Limb (tissue), 2 donors: ENCODE measurements at regions not wholly inside any gene's neighbourhood (a gene's known extent, or its start where the extent isn't known, plus 50 kb on each side); places are given as distances from the start of the nearest gene placed in this dataset.
A peak's percentile ranks its signal among the peaks of the same experiment; 100 is the strongest.
"Not testable (repeated sequence)": the region's sequence is repeated elsewhere in the genome, so short reads cannot be mapped to it uniquely, and the experiment has no call there.

Experiments used
- DNase-seq, 2 donors: peaks; one replicate each; pipeline ENCODE4 v3.0.0-alpha.2; 2016; ENCODE audit errors: extremely low spot score in 2 of 2

DNA sequence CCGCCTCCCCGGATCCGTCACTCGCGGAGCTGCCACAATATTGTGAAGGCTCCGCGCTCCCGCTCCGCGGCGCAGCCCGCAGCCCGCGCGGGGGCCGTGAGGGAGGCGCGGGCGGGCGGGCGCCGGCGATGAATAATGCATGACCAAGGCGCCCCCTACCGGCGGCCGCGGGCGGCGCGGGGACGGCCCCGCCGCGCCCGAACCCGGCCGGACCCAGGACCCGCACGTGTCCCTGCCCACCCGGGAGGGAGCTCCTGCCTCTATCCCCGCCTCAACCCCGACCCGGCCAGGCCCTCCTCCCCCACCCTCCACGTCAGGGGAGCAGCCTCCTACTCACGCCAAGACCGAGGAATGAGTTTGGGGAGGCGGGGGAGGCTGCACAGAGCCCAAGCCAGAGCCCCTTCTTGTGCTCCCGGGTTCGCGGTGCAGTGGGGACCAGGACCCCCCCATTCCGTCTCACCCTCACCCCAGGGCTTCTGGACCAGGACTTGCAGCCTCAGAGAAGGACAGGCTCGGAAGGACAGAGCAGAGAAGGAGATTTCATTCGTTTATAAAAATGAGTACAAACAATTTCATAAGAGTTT, 70.8 kb upstream of the CASZ1 start:
- peak; percentile 45 to 86 for DNase-seq

DNA sequence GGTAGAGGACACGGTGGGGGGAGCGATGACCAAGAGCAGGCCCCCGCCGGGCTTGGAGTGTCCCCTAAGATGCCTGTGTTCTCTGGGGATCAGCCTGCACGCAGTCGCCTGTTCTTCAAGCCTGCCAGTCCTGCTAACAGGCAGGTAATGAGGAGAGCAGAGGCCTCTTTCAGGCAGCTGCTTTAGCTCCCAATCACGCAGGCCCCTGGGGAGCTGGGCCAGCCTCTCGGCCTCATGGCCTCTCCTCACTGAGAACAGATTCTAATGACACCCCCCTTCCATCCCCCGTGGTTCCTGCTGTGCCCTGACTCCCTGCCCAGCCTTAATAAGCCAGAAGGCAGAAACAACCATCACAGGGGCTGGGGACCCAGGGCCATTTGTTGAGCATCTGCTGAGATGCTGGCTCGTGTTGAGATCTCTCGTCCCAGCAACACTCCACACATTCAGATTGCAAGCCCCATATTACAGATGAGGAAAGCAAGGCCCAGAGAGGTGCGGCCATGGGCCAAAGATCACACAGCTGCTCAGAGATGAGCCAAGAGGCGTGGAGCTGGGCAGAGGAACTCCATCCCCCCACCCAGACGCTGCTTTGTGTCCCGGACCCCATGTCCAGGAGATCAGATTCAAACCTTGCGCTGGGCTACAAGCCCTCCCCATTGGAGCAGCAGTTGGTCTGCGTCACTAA, 71.6 kb upstream of the CASZ1 start:
- no peak for DNase-seq

- no peak for DNase-seq
These were observed 72.1 kb upstream of the CASZ1 start for GRCh38 chr1:10868599-10868965.

DNA sequence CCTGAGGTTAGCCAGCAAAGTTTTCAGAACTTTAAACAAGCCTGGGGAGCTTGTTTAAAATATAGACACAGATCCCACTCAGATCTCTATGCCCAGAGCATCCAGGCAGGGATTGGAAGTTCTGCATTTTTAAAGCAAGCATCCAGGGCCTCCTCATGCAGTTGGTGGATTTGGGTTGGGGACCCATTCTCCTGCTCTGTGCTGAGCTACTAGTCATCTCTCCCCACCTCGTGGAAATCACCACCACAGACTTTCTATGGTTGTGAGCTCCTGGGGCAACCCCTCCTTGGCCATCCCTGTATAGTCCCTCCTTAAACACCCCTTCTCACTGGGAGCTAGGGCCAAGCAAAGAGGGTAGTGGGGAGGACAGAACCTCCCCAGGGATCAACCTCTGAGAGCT, 73.5 kb upstream of the CASZ1 start:
- DNase-seq = no peak

GRCh38 chr1:10870493-10871096, 74.1 kb upstream of the CASZ1 start:
- no peak for DNase-seq

- DNase-seq = no peak
These were observed 76.7 kb upstream of the CASZ1 start for GRCh38 chr1:10873189-10873588.

- no peak for DNase-seq
These were observed 77.9 kb upstream of the CASZ1 start for GRCh38 chr1:10874351-10874750.

DNA sequence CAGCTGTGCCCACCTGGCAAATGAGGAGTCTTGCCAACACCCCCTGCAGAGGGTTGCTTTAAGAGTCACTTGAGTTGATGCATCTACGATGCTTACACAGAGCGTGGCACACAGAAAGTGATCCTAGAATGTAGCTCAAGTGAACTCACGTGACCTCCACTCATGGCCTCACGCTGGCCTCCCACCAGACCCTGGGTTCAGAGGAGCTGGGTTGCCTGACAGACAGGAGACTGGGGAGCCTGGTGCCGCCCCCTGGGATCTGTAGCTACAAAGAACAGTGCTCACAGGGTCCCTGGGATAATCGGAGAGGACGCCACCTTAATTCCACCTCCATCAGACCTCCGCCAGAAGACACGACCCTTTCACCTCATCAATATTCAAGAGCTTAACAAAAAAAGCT, 81.4 kb upstream of the CASZ1 start:
- no peak for DNase-seq

DNA sequence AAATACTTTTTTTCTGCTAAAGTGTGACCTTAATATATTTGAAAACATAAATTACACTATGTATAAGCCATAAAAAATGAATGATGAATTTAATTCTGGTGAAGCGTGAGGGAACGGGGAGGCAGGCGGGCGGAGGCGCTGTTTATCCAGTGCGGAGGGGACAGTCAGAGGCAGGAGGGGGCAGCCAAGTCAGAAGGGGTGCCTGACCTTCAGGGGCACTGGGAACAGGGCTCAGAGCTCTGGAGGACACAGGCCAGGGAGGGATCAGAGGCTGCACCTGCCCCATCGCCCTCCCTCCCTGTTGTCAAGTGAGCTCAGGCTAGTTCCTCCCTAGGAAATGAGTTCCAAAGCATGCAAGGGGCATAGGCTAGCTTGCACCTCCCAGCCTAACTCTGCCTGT, 82.0 kb upstream of the CASZ1 start:
- DNase-seq = no peak

DNA sequence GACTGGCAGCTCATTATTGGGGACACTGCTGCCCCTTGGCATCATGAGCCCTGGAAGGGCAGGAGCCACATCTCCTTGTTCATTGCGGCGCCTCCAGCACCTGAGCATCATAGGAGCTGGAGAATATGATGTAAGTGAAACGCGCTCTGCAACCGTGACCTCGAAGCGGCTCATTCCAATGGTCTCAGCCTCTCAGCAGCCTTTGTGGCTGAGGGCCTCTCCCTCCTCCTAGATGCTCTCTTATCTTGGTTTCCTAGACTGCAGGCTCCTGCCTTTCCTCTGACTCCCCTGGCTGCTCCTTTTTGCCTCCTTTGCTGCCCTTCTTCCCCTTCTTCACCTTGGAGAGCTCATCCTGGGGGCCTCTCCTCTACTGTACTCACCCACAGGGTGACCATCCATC, 83.6 kb upstream of the CASZ1 start:
- no peak for DNase-seq

- DNase-seq = no peak
These were observed 84.6 kb upstream of the CASZ1 start for GRCh38 chr1:10881046-10881445.

DNA sequence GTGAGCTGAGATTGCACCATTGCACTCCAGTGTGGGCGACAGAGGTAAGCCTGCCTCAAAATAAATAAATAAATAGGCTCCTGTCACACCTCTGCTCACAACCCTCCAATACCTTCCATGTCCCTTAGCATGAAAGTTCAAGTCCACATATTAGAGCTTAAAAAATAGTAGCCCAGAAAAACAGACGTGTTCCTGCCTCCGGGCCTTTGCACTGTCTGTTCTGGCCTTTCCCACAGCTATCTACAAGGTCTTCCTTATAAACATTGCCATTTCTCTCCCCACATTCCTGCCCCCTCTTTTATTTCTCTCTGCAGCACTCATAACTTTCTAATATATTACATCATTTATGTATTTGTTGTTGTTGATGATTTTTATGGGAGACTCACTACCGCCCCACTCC, 85.6 kb upstream of the CASZ1 start:
- no peak for DNase-seq

- not testable (repeated sequence) for DNase-seq
These were observed 90.6 kb upstream of the CASZ1 start for GRCh38 chr1:10887032-10887431.

DNA sequence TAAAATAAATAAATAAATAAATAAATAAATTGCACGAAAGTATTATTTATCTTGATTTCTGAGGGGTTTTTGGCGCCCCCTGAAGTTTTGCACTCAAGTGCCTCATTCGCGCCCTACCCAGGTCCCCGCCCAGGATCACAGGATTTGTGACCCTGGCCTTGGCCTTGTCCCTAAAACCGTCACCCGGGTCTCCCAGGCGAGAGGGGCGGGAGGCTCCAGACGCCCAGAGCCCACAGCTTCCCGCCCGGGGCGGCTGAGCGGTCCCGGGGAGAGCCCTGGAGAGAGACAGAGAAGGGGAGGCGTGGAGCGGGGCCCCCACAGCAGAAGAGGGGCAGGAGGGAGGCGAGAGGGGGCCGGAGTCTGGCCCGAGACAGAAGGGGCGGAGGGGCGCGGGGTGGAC, 91.8 kb upstream of the CASZ1 start:
- DNase-seq = no peak

GRCh38 chr1:10888791-10889649, 92.6 kb upstream of the CASZ1 start:
- peak in 1 of 2 donors; percentile 62 for DNase-seq

- no peak for DNase-seq
These were observed 93.4 kb upstream of the CASZ1 start for GRCh38 chr1:10889650-10890353.

- peak in 1 of 2 donors; percentile 24 for DNase-seq
These were observed 94.1 kb upstream of the CASZ1 start for GRCh38 chr1:10890491-10891071.

DNA sequence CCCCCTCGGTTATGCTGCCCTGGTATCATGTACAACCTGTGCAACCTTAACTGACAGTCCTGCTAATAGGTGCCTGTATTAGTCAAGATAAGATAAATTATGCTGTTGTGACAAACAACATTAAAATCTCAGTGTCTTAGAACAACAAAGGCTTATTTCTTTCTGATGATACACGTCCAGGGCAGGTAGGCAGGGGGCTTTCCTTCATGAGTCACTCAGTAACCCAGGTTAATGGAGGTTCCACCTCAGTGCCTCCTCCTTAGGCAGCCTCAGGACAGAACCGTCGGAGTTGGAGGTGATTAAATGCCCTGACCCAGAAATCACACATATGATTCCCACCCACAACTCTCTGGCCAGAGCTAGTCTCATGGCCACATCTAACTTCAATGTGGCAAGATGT, 94.6 kb upstream of the CASZ1 start:
- DNase-seq = no peak

DNA sequence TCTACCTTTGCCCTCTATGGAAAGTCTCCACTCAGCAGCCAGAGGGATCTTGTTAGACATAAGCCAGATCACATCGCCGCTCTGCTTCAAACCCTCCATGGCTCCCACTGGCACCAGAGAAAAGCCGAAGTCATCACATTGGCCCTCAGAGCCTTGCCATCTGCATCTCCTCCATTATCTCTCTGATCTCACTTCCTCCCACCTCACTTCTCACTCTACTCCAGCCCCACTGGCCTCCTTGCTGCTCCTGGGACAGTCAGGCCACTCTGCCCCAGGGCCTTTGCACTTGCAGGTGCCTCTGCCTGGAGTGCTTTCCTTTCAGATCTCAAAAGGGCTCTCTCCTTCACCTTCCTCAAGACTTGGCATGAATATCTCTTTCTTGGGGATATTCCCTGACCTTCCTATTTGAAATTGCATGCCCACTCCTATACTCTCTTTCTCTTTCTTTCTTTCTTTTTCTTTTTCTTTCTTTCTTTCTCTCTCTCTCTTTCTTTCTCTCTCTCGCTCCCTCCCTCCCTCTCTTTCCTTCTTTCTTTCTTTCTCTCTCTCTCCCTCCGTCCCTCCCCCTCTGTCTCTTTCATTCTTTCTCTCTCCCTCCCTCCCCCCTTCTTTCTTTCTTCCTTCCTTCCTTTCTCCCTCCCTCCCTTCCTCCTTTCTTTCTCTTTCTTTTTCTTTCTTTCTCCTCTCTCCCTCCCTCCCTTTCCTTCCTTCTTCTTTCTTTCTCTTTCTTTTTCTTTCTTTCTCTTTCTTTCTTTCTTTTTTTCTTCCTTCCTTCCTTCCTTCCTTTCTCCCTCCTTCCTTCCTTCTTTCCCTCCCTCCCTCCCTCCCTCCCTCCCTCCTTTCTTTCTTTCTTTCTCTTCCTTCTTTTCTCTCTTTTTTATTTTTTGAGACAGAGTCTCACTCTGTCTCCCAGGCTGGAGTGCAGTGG, 96.0 kb upstream of the CASZ1 start:
- DNase-seq = no peak

- no peak for DNase-seq
These were observed 99.2 kb upstream of the CASZ1 start for GRCh38 chr1:10895621-10896020.
